T-cell (primary cell): ENCODE measurements at regions not wholly inside any gene's neighbourhood (a gene's known extent, or its start where the extent isn't known, plus 50 kb on each side); places are given as distances from the start of the nearest gene placed in this dataset.

Experiments
- ATAC-seq, 4 experiments: fragments of 200-7000 bp in 3 of 4; fragments of 150-1000 bp in 1 of 4; cut with Tn5 transposase; replicated peaks in 1 of 4; 1 replicate in 3 of 4; 2 replicates in 1 of 4; pipeline ENCODE4 v1.10.0; 2021; ENCODE audit warnings: moderate library complexity in 3 of 4, mild to moderate bottlenecking in 2 of 4, moderate number of reproducible peaks in 1 of 4
- CTCF ChIA-PET, 2 donors: fragments of 300-600 bp; sonication (Branson Sonifier 250); formaldehyde crosslinking; loops; one replicate each; lab custom pipeline; 2022; ENCODE audit warnings: antibody characterized with exemption in 2 of 2; lab: Charles Lee
- POLR2A ChIA-PET, 2 donors: fragments of 300-600 bp; sonication (Branson Sonifier 250); formaldehyde crosslinking; loops; one replicate each; lab custom pipeline; 2022; ENCODE audit warnings: antibody characterized with exemption in 2 of 2; lab: Charles Lee
- DNase-seq, 35 experiments: peaks; one replicate each; pipeline versions ENCODE4 v3.0.0 to v3.0.0-alpha.2; 2013 to 2023
- H3K27ac ChIP-seq: one replicate; pipeline ENCODE4 v1.5.1; 2013; ENCODE audit warnings: low read length
- H3K27me3 ChIP-seq, 2 experiments: replicated peaks in 1 of 2; 1 replicate in 1 of 2; 2 replicates in 1 of 2; pipeline versions ENCODE4 v1.6.1 to v1.7.0; 2013; ENCODE audit warnings: low read length in 1 of 2, mixed read lengths in 1 of 2; ENCODE audit not compliant: control insufficient read depth in 2 of 2, insufficient read depth in 2 of 2; ENCODE audit errors: extremely low read depth in 1 of 2
- H3K36me3 ChIP-seq, 2 donors: 1 replicate in 1 of 2; 2 replicates in 1 of 2; pipeline versions ENCODE4 v1.6.1 to v1.7.0; 2013; ENCODE audit warnings: low read length in 1 of 2; ENCODE audit not compliant: control insufficient read depth in 2 of 2, insufficient read depth in 1 of 2; ENCODE audit errors: extremely low read depth in 1 of 2
- H3K4me1 ChIP-seq, 2 experiments: 1 replicate in 1 of 2; 2 replicates in 1 of 2; pipeline versions ENCODE4 v1.6.1 to v1.7.0; 2013; ENCODE audit warnings: low read length in 2 of 2, mixed read lengths in 1 of 2; ENCODE audit not compliant: insufficient read depth in 2 of 2, control insufficient read depth in 1 of 2; ENCODE audit errors: extremely low read depth in 1 of 2
- H3K4me3 ChIP-seq, 2 donors: 1 replicate in 1 of 2; 2 replicates in 1 of 2; pipeline versions ENCODE4 v1.5.1 to v1.7.0; 2013; ENCODE audit warnings: mild to moderate bottlenecking in 2 of 2, low read length in 1 of 2, moderate library complexity in 1 of 2; ENCODE audit not compliant: control insufficient read depth in 1 of 2; ENCODE audit errors: extremely low read depth in 1 of 2
- H3K9me3 ChIP-seq: 2 replicates; pipeline ENCODE4 v1.7.0; 2013
- H3K27ac Mint-ChIP-seq, 2 donors: one replicate each; pipeline ENCODE4 v1.8.0; 2020 to 2021; ENCODE audit warnings: mild to moderate bottlenecking in 2 of 2, mixed read lengths in 2 of 2
- H3K27me3 Mint-ChIP-seq, 2 donors: one replicate each; pipeline ENCODE4 v1.8.0; 2021 to 2022; ENCODE audit warnings: mixed read lengths in 2 of 2
- H3K36me3 Mint-ChIP-seq: one replicate; pipeline ENCODE4 v1.8.0; 2021; ENCODE audit warnings: mixed read lengths
- H3K4me1 Mint-ChIP-seq, 3 donors: one replicate each; pipeline ENCODE4 v1.8.0; 2020 to 2022; ENCODE audit warnings: mixed read lengths in 3 of 3, mild to moderate bottlenecking in 1 of 3
- H3K4me3 Mint-ChIP-seq, 3 donors: one replicate each; pipeline ENCODE4 v1.8.0; 2020 to 2022; ENCODE audit warnings: mild to moderate bottlenecking in 3 of 3, mixed read lengths in 3 of 3, moderate library complexity in 3 of 3
- H3K9me3 Mint-ChIP-seq, 3 donors: one replicate each; pipeline ENCODE4 v1.8.0; 2020 to 2022; ENCODE audit warnings: mixed read lengths in 3 of 3
- WGBS: methylation state at CpG from one replicate; pipeline ENCODE4 v1.1.5; 2013; ENCODE audit warnings: missing lambda C conversion rate; ENCODE audit not compliant: insufficient coverage; 5-methylcytosine and 5-hydroxymethylcytosine counted together

GRCh38 chr3:20904671-20905070, 718.7 kb upstream of the SGO1 start:
- Histone ChIP-seq H3K27ac (no peak overlapping the region), H3K4me3 (no peak overlapping the region), H3K36me3 (no peaks in the 10 kb centered on the region), H3K9me3 (no peaks in the 10 kb centered on the region), H3K4me1 (no peaks in the 10 kb centered on the region), H3K27me3 (no peaks in the 10 kb centered on the region)
- CTCF ChIA-PET, result no interaction called here
- ATAC-seq (no peak), DNase-seq (no peak)
- no peaks in the 10 kb centered on the region for H3K27me3 Mint-ChIP-seq
- no peaks in the 10 kb centered on the region for H3K4me1 Mint-ChIP-seq
- H3K4me3 Mint-ChIP-seq, result no peak overlapping the region
- POLR2A ChIA-PET, result no interaction called here
- no peaks in the 10 kb centered on the region for H3K36me3 Mint-ChIP-seq
- WGBS, result 78% methylated on average over 2 of the region's 3 CpGs
- peaks cover 14 to 29% (median 24%) of the 10 kb centered on the region in 3 donors for H3K9me3 Mint-ChIP-seq
- no peak overlapping the region for H3K27ac Mint-ChIP-seq

- peaks cover 5% of the 10 kb centered on the region for H3K9me3 ChIP-seq
- CTCF ChIA-PET, result no interaction called here
- no peaks in the 10 kb centered on the region for H3K4me1 ChIP-seq
- DNase-seq (no peak), ATAC-seq (no peak)
- no peaks in the 10 kb centered on the region for H3K36me3 Mint-ChIP-seq
- peaks cover 11 to 41% (median 26%) of the 10 kb centered on the region in 3 donors for H3K9me3 Mint-ChIP-seq
- no peak overlapping the region for H3K27ac ChIP-seq
- H3K4me3 Mint-ChIP-seq, result no peak overlapping the region
- H3K36me3 ChIP-seq, result no peaks in the 10 kb centered on the region
- H3K4me3 ChIP-seq, result no peak overlapping the region
- no peak overlapping the region for H3K27ac Mint-ChIP-seq
- no CpG with 5 or more reads among the region's 2 CpGs for WGBS
- POLR2A ChIA-PET, result no interaction called here
- no peaks in the 10 kb centered on the region for H3K27me3 Mint-ChIP-seq
- H3K4me1 Mint-ChIP-seq, result no peaks in the 10 kb centered on the region
- no peaks in the 10 kb centered on the region for H3K27me3 ChIP-seq
These were observed 713.0 kb upstream of the SGO1 start for GRCh38 chr3:20898962-20899361.

- 47% methylated on average over 2 of the region's 2 CpGs for WGBS
- peaks cover 13 to 34% (median 19%) of the 10 kb centered on the region in 3 donors for H3K9me3 Mint-ChIP-seq
- H3K27me3 Mint-ChIP-seq, result no peaks in the 10 kb centered on the region
- DNase-seq, result no peak
- ATAC-seq, result no peak
- POLR2A ChIA-PET, result no interaction called here
- Histone ChIP-seq H3K36me3 (no peaks in the 10 kb centered on the region), H3K4me1 (no peaks in the 10 kb centered on the region), H3K9me3 (peaks cover 2% of the 10 kb centered on the region), H3K27ac (no peak overlapping the region), H3K27me3 (no peaks in the 10 kb centered on the region), H3K4me3 (no peak overlapping the region)
- H3K36me3 Mint-ChIP-seq, result no peaks in the 10 kb centered on the region
- H3K27ac Mint-ChIP-seq, result no peak overlapping the region
- CTCF ChIA-PET, result no interaction called here
- no peaks in the 10 kb centered on the region for H3K4me1 Mint-ChIP-seq
- H3K4me3 Mint-ChIP-seq, result no peak overlapping the region
These were observed 704.1 kb upstream of the SGO1 start for GRCh38 chr3:20890111-20890519.

- no peaks in the 10 kb centered on the region for H3K4me1 Mint-ChIP-seq
- peaks cover 2% of the 10 kb centered on the region for H3K9me3 ChIP-seq
- H3K9me3 Mint-ChIP-seq, result peaks cover 21 to 36% (median 23%) of the 10 kb centered on the region in 3 donors
- no peaks in the 10 kb centered on the region for H3K4me1 ChIP-seq
- H3K27me3 Mint-ChIP-seq, result no peaks in the 10 kb centered on the region
- CTCF ChIA-PET, result no interaction called here
- H3K4me3 Mint-ChIP-seq, result no peak overlapping the region
- no peaks in the 10 kb centered on the region for H3K36me3 Mint-ChIP-seq
- no peaks in the 10 kb centered on the region for H3K27me3 ChIP-seq
- H3K27ac ChIP-seq, result no peak overlapping the region
- ATAC-seq, result no peak
- POLR2A ChIA-PET, result no interaction called here
- WGBS, result no CpG with 5 or more reads among the region's 2 CpGs
- no peak overlapping the region for H3K4me3 ChIP-seq
- H3K36me3 ChIP-seq, result no peaks in the 10 kb centered on the region
- DNase-seq, result no peak
- no peak overlapping the region for H3K27ac Mint-ChIP-seq
These were observed 692.7 kb upstream of the SGO1 start for GRCh38 chr3:20878691-20879090.

GRCh38 chr3:20873235-20873634, 687.2 kb upstream of the SGO1 start:
- H3K27me3 ChIP-seq, result no peaks in the 10 kb centered on the region
- no peaks in the 10 kb centered on the region for H3K4me1 ChIP-seq
- ChIA-PET POLR2A (no interaction called here), CTCF (no interaction called here)
- DNase-seq (no peak), ATAC-seq (no peak)
- H3K27ac ChIP-seq, result no peak overlapping the region
- no peak overlapping the region for H3K4me3 ChIP-seq
- Mint-ChIP-seq H3K27ac (no peak overlapping the region), H3K9me3 (peaks cover 28 to 41% (median 33%) of the 10 kb centered on the region in 3 donors), H3K36me3 (no peaks in the 10 kb centered on the region), H3K27me3 (no peaks in the 10 kb centered on the region), H3K4me1 (no peaks in the 10 kb centered on the region), H3K4me3 (no peak overlapping the region)
- 80% methylated on average over 1 of the region's 3 CpGs for WGBS
- H3K9me3 ChIP-seq, result peaks cover 2% of the 10 kb centered on the region
- no peaks in the 10 kb centered on the region for H3K36me3 ChIP-seq

- Mint-ChIP-seq H3K4me3 (no peak overlapping the region), H3K36me3 (no peaks in the 10 kb centered on the region), H3K27me3 (no peaks in the 10 kb centered on the region), H3K4me1 (no peaks in the 10 kb centered on the region), H3K27ac (no peak overlapping the region), H3K9me3 (peaks cover 12 to 24% (median 23%) of the 10 kb centered on the region in 3 donors)
- no CpG with 5 or more reads among the region's 4 CpGs for WGBS
- Histone ChIP-seq H3K27ac (no peak overlapping the region), H3K9me3 (no peaks in the 10 kb centered on the region), H3K4me3 (no peak overlapping the region), H3K36me3 (no peaks in the 10 kb centered on the region), H3K4me1 (no peaks in the 10 kb centered on the region), H3K27me3 (no peaks in the 10 kb centered on the region)
- CTCF ChIA-PET, result no interaction called here
- POLR2A ChIA-PET, result interaction anchor here in 1 of 2 donors (0.5 kb wide), 1 partner anchor 114 kb away, joined by 4 read pairs; no protein-coding TSS in a partner anchor
- no peak for ATAC-seq
- no peak for DNase-seq
These were observed 684.3 kb upstream of the SGO1 start for GRCh38 chr3:20870106-20870899.
